Parathyroid adenoma (tissue), 2 donors: ENCODE measurements at regions not wholly inside any gene's neighbourhood (a gene's known extent, or its start where the extent isn't known, plus 50 kb on each side); places are given as distances from the start of the nearest gene placed in this dataset.

Source experiments
- H2AFZ ChIP-seq: fragments of 300-600 bp; sonication (generic); one replicate; pipeline ENCODE4 v1.7.0; 2017; ENCODE audit warnings: antibody characterized with exemption, mild to moderate bottlenecking
- H3K27ac ChIP-seq: fragments of 300-600 bp; sonication (generic); one replicate; pipeline ENCODE4 v1.7.0; 2017
- H3K27me3 ChIP-seq: fragments of 300-600 bp; sonication (generic); one replicate; pipeline ENCODE4 v1.7.0; 2017; ENCODE audit warnings: low read length; ENCODE audit not compliant: control insufficient read depth, insufficient read depth
- H3K36me3 ChIP-seq: fragments of 300-600 bp; sonication (generic); one replicate; pipeline ENCODE4 v1.7.0; 2017; ENCODE audit warnings: low read length; ENCODE audit not compliant: control insufficient read depth, insufficient read depth
- H3K4me1 ChIP-seq: fragments of 300-600 bp; sonication (generic); one replicate; pipeline ENCODE4 v1.7.0; 2017; ENCODE audit warnings: control low read depth
- H3K4me2 ChIP-seq: fragments of 300-600 bp; sonication (generic); one replicate; pipeline ENCODE4 v1.7.0; 2017; ENCODE audit warnings: low read length
- H3K4me3 ChIP-seq: fragments of 300-600 bp; sonication (generic); one replicate; pipeline ENCODE4 v1.7.0; 2017; ENCODE audit warnings: low read depth, low read length
- H3K79me2 ChIP-seq: fragments of 300-600 bp; sonication (generic); one replicate; pipeline ENCODE4 v1.7.0; 2017; ENCODE audit warnings: control low read depth
- H3K9ac ChIP-seq: fragments of 300-600 bp; sonication (generic); one replicate; pipeline ENCODE4 v1.7.0; 2017; ENCODE audit warnings: mild to moderate bottlenecking
- H3K9me3 ChIP-seq: fragments of 300-600 bp; sonication (generic); one replicate; pipeline ENCODE4 v1.7.0; 2017; ENCODE audit warnings: low read length; ENCODE audit not compliant: control insufficient read depth
- TF ChIP-seq, protein P1 (sequence below): fragments of 300-600 bp; sonication (generic); IDR thresholded peaks from one replicate; pipeline ENCODE4 v1.7.0; 2017; ENCODE audit warnings: antibody characterized with exemption, mild to moderate bottlenecking
- donor health status: primary hyperparathyroidism.

DNA sequence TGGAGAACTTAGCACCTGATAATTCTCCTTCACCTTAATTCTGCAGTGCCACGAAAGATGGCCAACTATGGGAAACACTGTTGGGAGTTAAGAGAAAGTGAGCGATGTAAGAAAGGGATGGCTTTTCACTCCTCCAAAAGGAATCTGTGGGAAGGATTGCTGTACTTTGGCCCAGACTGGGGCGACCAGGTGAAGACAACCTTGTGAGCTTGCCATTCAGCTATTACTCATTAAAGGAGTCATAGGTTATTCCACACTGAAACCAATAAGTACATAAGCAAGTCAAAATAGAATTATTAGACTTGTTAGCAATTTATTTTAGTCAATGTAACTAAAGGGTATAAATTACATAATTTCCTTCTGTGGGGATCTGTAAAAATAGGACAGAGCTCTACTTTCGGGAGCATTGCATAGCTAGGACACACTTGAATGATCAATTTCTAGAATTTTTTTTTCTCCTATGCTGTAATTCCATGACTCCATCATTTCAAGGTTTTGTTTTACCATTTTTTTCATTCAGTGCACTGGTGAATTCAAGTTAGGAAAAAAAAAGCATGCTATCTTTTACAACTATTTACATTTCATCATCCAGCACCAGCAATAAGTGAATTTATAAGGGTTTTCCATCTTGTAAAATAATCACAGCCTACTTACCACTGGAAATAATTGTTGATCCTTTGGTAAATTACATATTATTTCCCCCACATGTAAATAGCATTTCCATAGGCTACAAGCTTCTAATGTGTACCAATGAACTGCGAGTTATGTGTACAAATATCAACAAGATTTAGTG lies 231.7 kb downstream of the SIM1 start:
- Histone ChIP-seq H3K4me3 (no peak overlapping the region), H3K36me3 (no peaks in the 10 kb centered on the region), H3K4me2 (no peak overlapping the region), H3K27ac (no peak overlapping the region), H3K9ac (no peak overlapping the region), H3K9me3 (no peaks in the 10 kb centered on the region), H3K79me2 (no peaks in the 10 kb centered on the region), H3K27me3 (no peaks in the 10 kb centered on the region), H3K4me1 (no peaks in the 10 kb centered on the region), H2AFZ (no peak overlapping the region)
- TF ChIP-seq, protein P1, sequence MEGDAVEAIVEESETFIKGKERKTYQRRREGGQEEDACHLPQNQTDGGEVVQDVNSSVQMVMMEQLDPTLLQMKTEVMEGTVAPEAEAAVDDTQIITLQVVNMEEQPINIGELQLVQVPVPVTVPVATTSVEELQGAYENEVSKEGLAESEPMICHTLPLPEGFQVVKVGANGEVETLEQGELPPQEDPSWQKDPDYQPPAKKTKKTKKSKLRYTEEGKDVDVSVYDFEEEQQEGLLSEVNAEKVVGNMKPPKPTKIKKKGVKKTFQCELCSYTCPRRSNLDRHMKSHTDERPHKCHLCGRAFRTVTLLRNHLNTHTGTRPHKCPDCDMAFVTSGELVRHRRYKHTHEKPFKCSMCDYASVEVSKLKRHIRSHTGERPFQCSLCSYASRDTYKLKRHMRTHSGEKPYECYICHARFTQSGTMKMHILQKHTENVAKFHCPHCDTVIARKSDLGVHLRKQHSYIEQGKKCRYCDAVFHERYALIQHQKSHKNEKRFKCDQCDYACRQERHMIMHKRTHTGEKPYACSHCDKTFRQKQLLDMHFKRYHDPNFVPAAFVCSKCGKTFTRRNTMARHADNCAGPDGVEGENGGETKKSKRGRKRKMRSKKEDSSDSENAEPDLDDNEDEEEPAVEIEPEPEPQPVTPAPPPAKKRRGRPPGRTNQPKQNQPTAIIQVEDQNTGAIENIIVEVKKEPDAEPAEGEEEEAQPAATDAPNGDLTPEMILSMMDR: no peak

DNA sequence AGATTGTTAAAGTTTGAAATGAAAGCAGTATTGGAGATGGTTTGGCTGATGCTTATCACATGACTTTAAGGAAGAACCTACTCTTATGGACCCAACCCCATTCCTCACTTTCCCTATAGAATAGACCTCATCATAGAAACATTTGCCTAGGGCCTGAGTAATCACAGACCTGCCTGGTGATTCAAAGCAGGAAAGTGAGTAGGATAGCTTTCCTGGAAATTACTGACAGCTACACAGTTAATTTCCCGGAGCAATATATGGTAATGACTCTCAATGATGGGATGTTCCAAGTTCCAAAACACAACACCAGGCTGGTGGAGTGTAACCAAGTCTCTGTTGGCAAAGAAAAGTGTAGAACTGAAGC lies 233.8 kb downstream of the SIM1 start:
- no peaks in the 10 kb centered on the region for H3K27me3 ChIP-seq
- no peak overlapping the region for H3K27ac ChIP-seq
- H3K9ac ChIP-seq: no peak overlapping the region
- no peak overlapping the region for H3K4me2 ChIP-seq
- TF ChIP-seq, protein P1: no peak
- no peaks in the 10 kb centered on the region for H3K36me3 ChIP-seq
- H3K79me2 ChIP-seq: no peaks in the 10 kb centered on the region
- no peaks in the 10 kb centered on the region for H3K4me1 ChIP-seq
- H3K4me3 ChIP-seq: no peak overlapping the region
- H3K9me3 ChIP-seq: no peaks in the 10 kb centered on the region
- peak overlapping the region; percentile 51 for H2AFZ ChIP-seq

DNA sequence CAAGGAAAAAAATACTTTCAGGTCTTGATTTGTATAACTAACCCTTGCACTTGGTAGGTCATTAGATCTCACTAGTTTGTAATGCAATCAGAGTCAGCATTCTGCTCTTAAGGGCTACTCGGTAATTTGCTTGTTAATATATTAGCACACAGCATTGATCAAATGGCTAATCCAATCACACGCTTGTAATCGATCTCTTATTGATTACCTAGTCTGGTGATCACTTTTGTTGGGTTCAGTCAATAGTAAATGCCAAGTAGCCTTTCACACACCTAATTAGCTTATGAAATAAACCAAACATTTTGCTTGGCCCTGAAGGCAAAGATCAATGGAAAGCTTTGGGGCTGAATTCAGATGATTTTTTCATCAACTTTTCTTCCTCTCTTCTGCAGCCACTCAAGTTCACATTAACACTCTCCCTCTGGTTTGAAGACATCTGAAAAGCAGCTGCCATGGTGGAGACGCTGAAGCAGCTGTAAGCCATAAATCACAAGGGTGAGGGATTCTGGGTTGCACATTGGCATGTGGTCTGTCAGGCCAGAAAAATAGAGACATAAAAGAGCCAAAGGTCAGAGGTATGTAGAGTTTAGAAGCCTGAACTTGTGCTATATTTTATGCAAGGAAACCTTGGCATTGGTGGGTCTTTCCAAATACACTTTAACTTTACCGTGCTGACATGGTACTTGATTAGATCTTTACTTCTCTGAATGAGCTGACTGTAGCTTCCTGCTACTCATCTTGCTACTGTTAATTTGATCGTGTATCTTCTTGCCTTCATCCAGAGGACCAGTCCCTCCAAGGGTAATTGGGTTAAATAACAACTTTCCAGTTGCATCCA lies 234.4 kb downstream of the SIM1 start:
- Histone ChIP-seq H3K9ac (no peak overlapping the region), H2AFZ (peak overlapping the region; percentile 51), H3K4me1 (no peaks in the 10 kb centered on the region), H3K4me3 (no peak overlapping the region), H3K27me3 (no peaks in the 10 kb centered on the region), H3K9me3 (no peaks in the 10 kb centered on the region), H3K36me3 (no peaks in the 10 kb centered on the region), H3K4me2 (no peak overlapping the region), H3K79me2 (no peaks in the 10 kb centered on the region), H3K27ac (no peak overlapping the region)
- TF ChIP-seq, protein P1: no peak

DNA sequence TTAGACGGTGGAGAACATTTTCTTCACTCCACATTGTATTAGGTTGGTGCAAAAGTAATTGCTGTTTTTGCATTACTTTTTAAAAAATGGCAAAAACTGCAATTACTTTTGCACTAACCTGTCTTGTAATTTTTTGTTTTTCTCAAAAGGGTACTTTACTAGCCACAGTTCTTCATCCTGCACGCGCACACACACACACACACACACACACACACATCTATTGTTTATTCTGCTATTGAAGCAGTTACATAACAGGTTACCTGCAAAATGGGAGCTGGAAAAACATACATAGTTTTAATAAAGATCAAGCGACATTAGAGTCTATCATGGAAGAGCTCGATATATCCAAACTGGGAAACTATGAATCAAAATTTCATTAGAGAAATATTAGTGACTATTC lies 235.2 kb downstream of the SIM1 start:
- Histone ChIP-seq H3K36me3 (no peaks in the 10 kb centered on the region), H3K9me3 (no peaks in the 10 kb centered on the region), H3K9ac (no peak overlapping the region), H3K4me2 (peak overlapping the region; percentile 94), H3K4me1 (no peaks in the 10 kb centered on the region), H3K79me2 (no peaks in the 10 kb centered on the region), H2AFZ (peak overlapping the region; percentile 88), H3K27me3 (no peaks in the 10 kb centered on the region), H3K4me3 (peak overlapping the region; percentile 58), H3K27ac (no peak overlapping the region)
- TF ChIP-seq, protein P1: no peak
